GM21529 (cell line): ENCODE measurements at regions not wholly inside any gene's neighbourhood (a gene's known extent, or its start where the extent isn't known, plus 50 kb on each side); places are given as distances from the start of the nearest gene placed in this dataset.

ENCODE experiments used
- ATAC-seq: cut with Tn5 transposase; IDR thresholded peaks from one replicate; pipeline ENCODE4 v1.9.1; 2021; ENCODE audit not compliant: unreplicated experiment

- no peak for ATAC-seq
Observed at GRCh38 chr4:98210281-98210680, 50.9 kb upstream of the RAP1GDS1 start.

- no peak for ATAC-seq
Observed at GRCh38 chr4:98209111-98209510, 52.1 kb upstream of the RAP1GDS1 start.

GRCh38 chr4:98204236-98204553 is 57.0 kb upstream of the RAP1GDS1 start:
- ATAC-seq: peak; percentile 46

GRCh38 chr4:98203332-98204235 is 57.6 kb upstream of the RAP1GDS1 start:
- peak; percentile 88 for ATAC-seq

GRCh38 chr4:98202907-98203306 is 58.3 kb upstream of the RAP1GDS1 start:
- no peak for ATAC-seq

GRCh38 chr4:98199247-98199646 is 56.0 kb upstream of the STPG2 start:
- ATAC-seq: no peak

GRCh38 chr4:98195005-98195404 is 51.7 kb upstream of the STPG2 start:
- no peak for ATAC-seq

GRCh38 chr4:98193459-98194105 is 50.3 kb upstream of the STPG2 start:
- no peak for ATAC-seq
